Fibroblast of villous mesenchyme (primary cell): ENCODE measurements at regions not wholly inside any gene's neighbourhood (a gene's known extent, or its start where the extent isn't known, plus 50 kb on each side); places are given as distances from the start of the nearest gene placed in this dataset.

Experiments used
- DNase-seq: peaks from one replicate; pipeline ENCODE4 v3.0.0-alpha.2; 2010; ENCODE audit warnings: low read depth
- H3K4me3 ChIP-seq: 2 replicates; pipeline ENCODE4 v1.5.1; 2011; ENCODE audit warnings: low read depth, mild to moderate bottlenecking, low read length
- CTCF ChIP-seq: IDR thresholded peaks from 2 replicates; pipeline ENCODE4 v1.5.1; 2012; ENCODE audit warnings: low read depth, mild to moderate bottlenecking, low read length; ENCODE audit not compliant: insufficient read depth

GRCh38 chr6:166692723-166693302 is 65.8 kb upstream of the RPS6KA2 start:
- DNase-seq, result no peak
- no peak for TF ChIP-seq CTCF

DNA sequence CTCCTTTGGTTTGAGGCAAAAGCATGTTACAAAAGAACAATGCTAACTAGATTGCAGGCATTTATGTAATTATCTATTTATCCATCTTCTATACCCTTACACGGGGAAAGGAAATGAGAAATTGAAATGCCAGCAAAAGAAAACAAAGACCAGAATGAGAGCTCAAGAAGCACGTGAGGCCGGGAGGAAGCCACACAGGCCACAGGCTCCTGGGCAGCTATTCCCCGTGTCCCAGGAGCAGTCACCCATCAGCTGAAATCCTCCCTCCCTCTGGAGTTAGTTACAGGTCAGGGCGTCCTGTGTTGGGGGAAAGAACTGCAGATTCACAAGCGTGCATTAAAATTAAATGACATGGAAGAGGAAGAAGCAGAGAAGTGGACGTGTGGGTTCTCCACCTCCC is 64.7 kb upstream of the RPS6KA2 start:
- DNase-seq, result no peak
- no peak overlapping the region for H3K4me3 ChIP-seq
- TF ChIP-seq CTCF, result no peak

More at GRCh38 chr6:166692723-166693302, 65.8 kb upstream of the RPS6KA2 start:
- no peak overlapping the region for H3K4me3 ChIP-seq

DNA sequence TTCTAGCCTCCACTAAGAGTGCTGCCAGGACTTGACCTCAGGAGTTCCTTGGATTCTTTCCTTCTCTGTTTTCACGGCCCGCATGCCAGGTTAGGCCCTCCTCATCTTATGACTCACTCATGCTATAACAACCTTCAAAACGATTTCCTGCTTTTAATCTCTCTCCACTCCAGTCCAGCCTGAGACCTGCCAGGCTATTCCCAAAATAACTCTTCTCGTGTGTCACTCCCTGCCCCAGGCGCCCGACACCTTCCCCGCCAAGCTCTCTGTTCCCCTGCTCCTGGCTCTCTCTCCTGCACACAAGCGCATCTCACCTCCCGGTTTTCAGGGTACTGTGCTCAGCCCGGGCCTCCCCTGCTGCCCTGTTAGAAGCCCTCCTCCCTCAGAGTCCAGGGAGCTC is 64.1 kb upstream of the RPS6KA2 start:
- H3K4me3 ChIP-seq, result no peak overlapping the region
- no peak for TF ChIP-seq CTCF
- DNase-seq, result peak; percentile 16

DNA sequence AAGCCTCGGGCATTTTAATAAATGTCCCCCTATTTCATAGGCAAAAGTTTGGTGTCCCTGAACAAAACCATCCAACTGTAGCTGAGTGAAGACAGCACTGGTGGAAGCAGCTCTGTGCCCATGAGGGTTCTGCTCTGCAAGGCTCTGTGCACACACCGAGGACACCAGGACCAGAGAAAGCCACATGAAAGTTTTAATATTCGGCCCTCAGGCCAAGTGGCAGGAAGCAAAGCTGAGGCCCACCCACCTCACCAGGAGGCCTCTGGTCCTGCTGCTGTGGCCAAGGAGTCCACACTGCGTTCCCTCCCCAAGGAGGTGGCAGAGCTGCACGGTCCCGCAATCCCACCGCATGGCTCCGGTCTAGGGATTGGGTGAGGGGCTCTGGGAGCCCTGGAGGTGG is 62.6 kb upstream of the RPS6KA2 start:
- TF ChIP-seq CTCF, result no peak
- no peak overlapping the region for H3K4me3 ChIP-seq
- no peak for DNase-seq

DNA sequence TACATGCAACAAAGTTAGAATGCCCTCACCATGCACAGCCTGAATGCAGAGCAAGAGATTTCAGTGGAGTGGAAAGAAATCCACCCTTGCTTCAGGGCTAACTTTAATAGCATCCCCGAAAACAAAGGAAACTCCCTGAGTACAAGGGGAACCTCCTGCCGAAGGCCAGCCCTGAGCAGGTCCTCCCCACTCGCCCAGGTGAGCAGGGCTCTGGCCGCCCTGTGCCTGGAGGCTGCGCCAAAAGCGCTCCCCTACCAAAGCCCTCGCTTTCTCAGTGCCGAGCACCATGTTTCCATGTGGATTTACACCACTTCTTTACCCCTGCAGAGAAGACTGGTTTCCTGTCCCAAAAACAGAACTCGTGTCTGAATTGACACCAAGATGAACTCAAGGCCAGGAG is 61.9 kb upstream of the RPS6KA2 start:
- no peak for DNase-seq
- H3K4me3 ChIP-seq, result no peak overlapping the region
- no peak for TF ChIP-seq CTCF

DNA sequence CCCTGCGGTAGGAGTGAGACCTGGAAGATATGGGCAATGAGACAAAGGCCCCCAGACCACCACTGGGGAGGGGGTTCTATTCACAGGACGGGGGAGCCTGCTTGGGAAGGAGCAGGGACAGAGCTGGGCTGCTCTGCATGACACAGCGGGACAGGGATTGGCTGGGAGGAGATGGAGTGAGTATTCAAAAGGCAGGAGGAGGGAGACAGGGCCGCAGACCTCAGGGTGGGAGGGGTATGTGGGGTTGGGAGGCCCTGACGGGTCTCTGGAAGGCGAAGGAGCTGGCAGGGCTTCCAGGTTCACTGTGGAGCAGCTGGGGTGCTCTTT is 60.8 kb upstream of the RPS6KA2 start:
- DNase-seq, result no peak
- H3K4me3 ChIP-seq, result no peak overlapping the region
- no peak for TF ChIP-seq CTCF
